GM12872 (cell line): ENCODE measurements at regions not wholly inside any gene's neighbourhood (a gene's known extent, or its start where the extent isn't known, plus 50 kb on each side); places are given as distances from the start of the nearest gene placed in this dataset.

Experiments
- TF ChIP-seq, protein P1 (sequence below): IDR thresholded peaks from 3 replicates; pipeline ENCODE4 v1.5.1; 2011; ENCODE audit warnings: low read depth, mild to moderate bottlenecking, low read length, moderate library complexity; ENCODE audit not compliant: insufficient read depth

DNA sequence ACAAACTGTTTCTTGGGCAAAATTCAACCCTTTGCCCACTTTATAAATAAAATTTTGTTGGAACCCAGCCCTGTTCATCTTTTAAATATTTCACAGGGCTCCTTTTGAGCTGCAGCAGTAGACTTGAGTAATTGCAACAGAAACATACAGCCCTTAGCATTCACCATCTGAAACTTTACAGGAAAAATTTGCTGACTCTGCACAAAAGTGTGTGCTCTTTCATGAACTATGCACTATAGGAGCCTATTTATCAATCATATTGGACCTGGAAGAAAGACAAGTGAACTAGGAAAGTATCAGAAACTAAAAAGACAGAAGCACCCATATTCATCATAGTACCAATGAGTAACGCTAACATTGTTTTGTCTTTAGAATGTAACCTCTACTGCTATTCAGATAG, 406.9 kb upstream of the SLC10A2 start:
- TF ChIP-seq, protein P1, sequence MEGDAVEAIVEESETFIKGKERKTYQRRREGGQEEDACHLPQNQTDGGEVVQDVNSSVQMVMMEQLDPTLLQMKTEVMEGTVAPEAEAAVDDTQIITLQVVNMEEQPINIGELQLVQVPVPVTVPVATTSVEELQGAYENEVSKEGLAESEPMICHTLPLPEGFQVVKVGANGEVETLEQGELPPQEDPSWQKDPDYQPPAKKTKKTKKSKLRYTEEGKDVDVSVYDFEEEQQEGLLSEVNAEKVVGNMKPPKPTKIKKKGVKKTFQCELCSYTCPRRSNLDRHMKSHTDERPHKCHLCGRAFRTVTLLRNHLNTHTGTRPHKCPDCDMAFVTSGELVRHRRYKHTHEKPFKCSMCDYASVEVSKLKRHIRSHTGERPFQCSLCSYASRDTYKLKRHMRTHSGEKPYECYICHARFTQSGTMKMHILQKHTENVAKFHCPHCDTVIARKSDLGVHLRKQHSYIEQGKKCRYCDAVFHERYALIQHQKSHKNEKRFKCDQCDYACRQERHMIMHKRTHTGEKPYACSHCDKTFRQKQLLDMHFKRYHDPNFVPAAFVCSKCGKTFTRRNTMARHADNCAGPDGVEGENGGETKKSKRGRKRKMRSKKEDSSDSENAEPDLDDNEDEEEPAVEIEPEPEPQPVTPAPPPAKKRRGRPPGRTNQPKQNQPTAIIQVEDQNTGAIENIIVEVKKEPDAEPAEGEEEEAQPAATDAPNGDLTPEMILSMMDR = no peak

DNA sequence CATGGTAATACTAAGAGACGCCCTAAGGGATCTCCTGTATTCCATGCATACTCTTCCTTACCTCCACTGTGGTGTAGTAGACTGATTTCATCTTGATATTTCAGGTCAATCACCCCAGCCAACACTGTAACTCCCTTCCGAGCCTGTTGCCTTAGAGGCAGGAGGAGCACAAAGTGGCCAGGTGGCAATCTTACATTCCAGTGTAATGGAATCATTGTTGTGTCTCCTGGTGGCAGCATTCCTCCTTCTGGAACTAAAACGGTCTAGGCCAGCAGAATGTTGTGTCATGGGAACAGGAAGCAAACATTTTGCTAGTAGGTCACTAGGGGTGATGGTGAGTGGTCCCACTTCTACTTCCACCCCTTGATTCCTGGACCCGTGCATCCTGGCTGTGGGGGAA, 405.7 kb upstream of the SLC10A2 start:
- TF ChIP-seq, protein P1 = no peak

DNA sequence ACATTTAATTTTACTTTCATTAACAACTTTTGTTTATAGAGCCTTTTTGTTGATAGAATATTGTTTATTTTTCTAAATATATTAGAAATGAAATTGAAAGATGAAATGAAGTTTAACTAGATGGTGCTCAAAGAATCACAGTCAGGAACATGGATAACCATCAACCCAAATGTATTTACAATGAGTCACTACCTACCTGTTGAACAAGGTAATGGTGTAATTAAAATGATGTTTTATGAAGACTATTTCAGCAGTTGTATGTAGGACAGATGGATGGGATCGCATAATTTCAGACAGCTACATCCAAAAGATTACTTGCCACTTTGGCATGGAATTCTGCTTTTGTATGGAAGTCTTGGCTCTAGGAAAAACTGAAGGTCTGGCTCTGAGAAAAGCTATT, 403.6 kb upstream of the SLC10A2 start:
- TF ChIP-seq, protein P1 = no peak

DNA sequence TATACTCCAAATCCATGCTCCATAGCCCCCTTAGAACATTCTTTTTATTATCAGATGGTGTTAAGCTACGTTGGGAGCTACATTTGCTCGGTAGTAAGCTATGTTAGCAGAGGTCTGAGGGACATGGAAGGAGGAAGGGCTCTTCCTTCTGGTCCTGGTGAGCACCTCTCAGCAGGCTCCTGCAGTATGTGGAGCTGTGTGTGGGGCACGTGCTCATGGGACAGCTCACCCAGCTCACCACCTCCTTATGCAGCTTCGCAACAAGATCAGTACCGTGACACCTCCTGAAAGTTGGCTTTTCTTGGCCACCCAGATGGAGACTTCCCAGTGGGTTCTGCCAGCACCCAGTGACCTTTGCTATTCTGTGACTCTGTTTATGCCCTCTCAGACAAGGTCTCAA, 400.5 kb upstream of the SLC10A2 start:
- TF ChIP-seq, protein P1 = no peak

DNA sequence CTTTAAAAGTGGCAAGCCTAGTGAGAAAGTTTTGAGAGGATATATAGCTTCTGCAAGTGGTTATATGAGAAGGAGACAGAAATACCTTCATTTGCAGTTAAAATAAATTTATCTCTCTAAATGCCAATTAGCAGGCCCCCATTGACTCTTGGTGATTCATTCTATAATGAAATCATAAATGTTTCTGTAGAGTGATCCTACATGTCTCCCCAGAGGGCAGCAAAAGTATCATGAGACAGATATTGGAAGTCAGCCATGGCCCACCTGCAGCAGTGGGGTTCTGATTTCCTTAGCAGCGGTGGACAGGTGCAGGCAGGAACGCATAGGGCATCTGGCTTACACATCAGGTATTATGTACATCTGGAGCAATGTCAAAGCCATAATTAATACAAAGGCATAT, 385.4 kb upstream of the SLC10A2 start:
- TF ChIP-seq, protein P1 = no peak

DNA sequence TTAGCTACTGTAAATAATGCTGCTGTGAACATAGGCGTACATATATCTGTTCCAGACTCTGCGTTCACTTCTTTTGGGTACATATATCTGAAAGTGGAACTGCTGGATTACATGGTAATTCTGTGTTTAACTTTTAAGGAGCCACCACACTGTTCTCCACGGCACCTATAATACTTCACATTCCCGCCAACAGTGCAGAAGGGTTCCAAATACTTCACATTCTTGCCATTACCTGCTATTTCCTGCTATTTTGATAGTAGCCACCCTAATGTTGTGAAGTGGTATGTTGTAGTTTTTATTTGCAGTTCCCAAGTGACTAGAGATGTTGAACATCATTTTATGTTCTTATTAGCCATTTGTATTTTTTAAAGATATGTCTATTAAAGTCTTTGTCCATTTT, 377.4 kb upstream of the SLC10A2 start:
- TF ChIP-seq, protein P1 = no peak

DNA sequence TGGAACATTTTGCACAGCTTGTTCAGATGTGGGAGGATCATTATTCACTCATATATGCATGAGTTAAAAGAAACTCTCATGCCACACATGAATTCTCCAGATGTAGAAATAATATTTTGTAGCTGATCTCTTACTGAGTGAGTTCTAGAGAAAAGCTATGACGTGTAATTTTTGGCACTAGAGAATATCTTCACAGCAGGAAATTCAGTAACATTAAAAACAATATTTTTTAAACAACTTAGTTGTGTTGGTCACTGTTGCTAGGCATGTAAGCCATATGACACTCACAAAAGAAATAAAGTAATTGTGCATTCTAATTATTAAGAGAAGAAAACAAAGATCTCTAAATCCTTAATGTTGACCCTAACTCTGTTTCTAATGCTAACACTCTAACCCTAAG, 371.4 kb upstream of the SLC10A2 start:
- TF ChIP-seq, protein P1 = no peak
